ENCODE measurements at regions not wholly inside any gene's neighbourhood (a gene's known extent, or its start where the extent isn't known, plus 50 kb on each side); places are given as distances from the start of the nearest gene placed in this dataset.

DNA sequence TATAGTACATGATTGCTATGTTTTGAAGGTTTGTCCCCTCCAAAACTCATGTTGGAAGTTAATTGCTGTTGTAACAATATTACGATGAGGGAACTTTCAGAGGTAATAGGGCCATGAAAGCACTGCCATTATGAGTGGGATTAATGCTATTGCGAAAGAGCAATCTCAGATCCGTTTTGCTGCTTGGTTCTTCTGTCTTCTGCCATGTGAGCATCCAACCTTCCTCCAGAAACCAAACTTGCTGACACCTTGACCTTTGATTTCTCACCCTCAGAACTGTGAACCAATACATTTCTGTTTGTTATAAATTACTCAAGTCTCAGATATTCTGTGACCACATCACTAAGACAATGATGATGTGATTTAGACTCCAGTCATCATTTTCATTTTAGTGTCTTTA lies 2590.9 kb downstream of the PCDH9 start:
- no peaks in the 10 kb centered on the region for H3K36me3 ChIP-seq (ENCODE audit: control insufficient read depth, insufficient read depth, low read length)
- no peaks in the 10 kb centered on the region for H3K27me3 ChIP-seq (replicated peaks; ENCODE audit: control insufficient read depth, insufficient read depth, low read length)
- no peak for DNase-seq (ENCODE audit: extremely low read depth, insufficient read length)
- TF ChIP-seq, protein P1, sequence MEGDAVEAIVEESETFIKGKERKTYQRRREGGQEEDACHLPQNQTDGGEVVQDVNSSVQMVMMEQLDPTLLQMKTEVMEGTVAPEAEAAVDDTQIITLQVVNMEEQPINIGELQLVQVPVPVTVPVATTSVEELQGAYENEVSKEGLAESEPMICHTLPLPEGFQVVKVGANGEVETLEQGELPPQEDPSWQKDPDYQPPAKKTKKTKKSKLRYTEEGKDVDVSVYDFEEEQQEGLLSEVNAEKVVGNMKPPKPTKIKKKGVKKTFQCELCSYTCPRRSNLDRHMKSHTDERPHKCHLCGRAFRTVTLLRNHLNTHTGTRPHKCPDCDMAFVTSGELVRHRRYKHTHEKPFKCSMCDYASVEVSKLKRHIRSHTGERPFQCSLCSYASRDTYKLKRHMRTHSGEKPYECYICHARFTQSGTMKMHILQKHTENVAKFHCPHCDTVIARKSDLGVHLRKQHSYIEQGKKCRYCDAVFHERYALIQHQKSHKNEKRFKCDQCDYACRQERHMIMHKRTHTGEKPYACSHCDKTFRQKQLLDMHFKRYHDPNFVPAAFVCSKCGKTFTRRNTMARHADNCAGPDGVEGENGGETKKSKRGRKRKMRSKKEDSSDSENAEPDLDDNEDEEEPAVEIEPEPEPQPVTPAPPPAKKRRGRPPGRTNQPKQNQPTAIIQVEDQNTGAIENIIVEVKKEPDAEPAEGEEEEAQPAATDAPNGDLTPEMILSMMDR (IDR thresholded peaks at IDR 0.05; ENCODE audit: insufficient read depth, low read length, poor library complexity, severe bottlenecking): no peak
- no peak overlapping the region for H3K4me3 ChIP-seq (replicated peaks; ENCODE audit: low read depth, low read length)

DNA sequence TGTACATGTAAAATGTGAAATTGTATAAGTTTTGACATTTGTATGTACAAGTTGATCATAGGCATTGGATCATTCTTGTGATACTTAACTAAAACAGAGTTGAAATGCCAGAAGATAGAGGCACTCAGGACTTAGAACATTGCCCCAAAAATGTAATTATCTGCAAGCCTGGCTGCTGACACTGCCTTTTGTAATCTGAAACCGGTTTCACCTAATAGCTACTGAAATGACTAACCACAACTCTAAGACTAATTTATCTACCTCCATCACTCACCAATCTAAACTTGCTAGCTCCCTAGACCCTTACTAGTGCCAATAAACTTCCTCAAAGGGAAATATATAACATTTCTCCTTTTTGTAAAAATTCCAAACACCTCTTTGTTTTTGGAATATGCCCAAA lies 2596.2 kb downstream of the PCDH9 start:
- TF ChIP-seq, protein P1 (IDR thresholded peaks at IDR 0.05; ENCODE audit: insufficient read depth, low read length, poor library complexity, severe bottlenecking): no peak
- H3K4me3 ChIP-seq (replicated peaks; ENCODE audit: low read depth, low read length): no peak overlapping the region
- no peak for DNase-seq (ENCODE audit: extremely low read depth, insufficient read length)
- no peaks in the 10 kb centered on the region for H3K36me3 ChIP-seq (ENCODE audit: control insufficient read depth, insufficient read depth, low read length)
- H3K27me3 ChIP-seq (replicated peaks; ENCODE audit: control insufficient read depth, insufficient read depth, low read length): no peaks in the 10 kb centered on the region

DNA sequence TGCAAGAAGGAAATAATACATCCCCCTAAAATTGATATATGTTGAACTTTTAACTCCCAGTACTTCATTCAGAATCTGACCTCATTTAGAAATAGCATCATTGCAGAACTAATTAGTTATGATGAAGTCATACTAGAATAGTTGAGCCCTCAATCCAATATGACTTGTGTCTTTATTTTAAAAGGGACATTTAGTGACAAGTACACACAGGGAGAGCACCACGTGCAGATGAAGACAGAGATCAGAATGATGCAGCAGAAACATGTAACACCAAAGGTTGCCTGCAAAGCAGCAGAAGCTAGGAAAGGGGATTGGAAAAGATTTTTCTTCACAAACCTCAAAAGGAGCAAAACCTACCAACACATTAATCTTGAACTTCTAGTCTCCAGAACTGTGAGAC lies 2602.5 kb downstream of the PCDH9 start:
- Histone ChIP-seq H3K36me3 (ENCODE audit: control insufficient read depth, insufficient read depth, low read length) (no peaks in the 10 kb centered on the region), H3K4me3 (replicated peaks; ENCODE audit: low read depth, low read length) (no peak overlapping the region), H3K27me3 (replicated peaks; ENCODE audit: control insufficient read depth, insufficient read depth, low read length) (no peaks in the 10 kb centered on the region)
- DNase-seq (ENCODE audit: extremely low read depth, insufficient read length): no peak
- TF ChIP-seq, protein P1 (IDR thresholded peaks at IDR 0.05; ENCODE audit: insufficient read depth, low read length, poor library complexity, severe bottlenecking): no peak

DNA sequence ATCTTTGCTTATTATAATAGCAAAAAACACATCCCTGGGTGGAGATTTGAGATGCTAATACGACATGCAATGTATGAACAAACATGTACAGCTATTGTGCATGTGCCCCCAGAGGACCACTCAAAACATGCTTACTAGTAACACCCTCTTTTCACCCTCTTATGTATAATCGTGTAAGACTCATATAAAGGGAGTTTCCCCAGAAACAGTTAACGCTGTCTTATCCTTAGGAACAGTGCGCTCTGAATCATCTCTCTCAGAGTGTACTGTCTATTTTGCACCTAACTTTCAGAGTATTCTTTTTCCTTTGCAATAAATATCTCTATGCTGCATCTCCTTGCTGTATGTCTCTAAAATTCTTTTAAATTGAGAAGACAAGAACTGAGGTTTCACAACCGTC lies 2604.0 kb downstream of the PCDH9 start:
- H3K27me3 ChIP-seq (replicated peaks; ENCODE audit: control insufficient read depth, insufficient read depth, low read length): no peaks in the 10 kb centered on the region
- H3K4me3 ChIP-seq (replicated peaks; ENCODE audit: low read depth, low read length): no peak overlapping the region
- DNase-seq (ENCODE audit: extremely low read depth, insufficient read length): no peak
- H3K36me3 ChIP-seq (ENCODE audit: control insufficient read depth, insufficient read depth, low read length): no peaks in the 10 kb centered on the region
- TF ChIP-seq, protein P1 (IDR thresholded peaks at IDR 0.05; ENCODE audit: insufficient read depth, low read length, poor library complexity, severe bottlenecking): no peak

DNA sequence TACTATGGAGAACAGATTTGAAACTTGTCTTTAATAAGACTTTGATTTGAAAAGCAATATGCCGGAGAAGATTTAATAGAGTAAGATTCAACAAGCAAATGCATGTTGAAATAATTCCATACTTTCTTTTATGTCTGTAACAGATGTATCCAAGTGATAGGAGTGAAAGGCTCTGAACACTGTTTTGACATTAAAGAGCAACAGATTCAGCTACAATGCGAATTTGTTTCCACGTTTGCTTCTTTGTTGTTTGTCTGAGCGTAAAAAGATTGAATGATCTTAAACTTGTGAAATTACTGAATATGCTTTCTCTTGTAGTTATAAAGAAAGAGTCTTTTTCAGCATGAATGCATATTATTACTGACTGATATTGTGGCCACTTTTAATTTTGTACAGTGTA lies 2612.9 kb downstream of the PCDH9 start:
- H3K4me3 ChIP-seq (replicated peaks; ENCODE audit: low read depth, low read length): no peak overlapping the region
- no peak for DNase-seq (ENCODE audit: extremely low read depth, insufficient read length)
- H3K27me3 ChIP-seq (replicated peaks; ENCODE audit: control insufficient read depth, insufficient read depth, low read length): no peaks in the 10 kb centered on the region
- TF ChIP-seq, protein P1 (IDR thresholded peaks at IDR 0.05; ENCODE audit: insufficient read depth, low read length, poor library complexity, severe bottlenecking): no peak
- H3K36me3 ChIP-seq (ENCODE audit: control insufficient read depth, insufficient read depth, low read length): no peaks in the 10 kb centered on the region

DNA sequence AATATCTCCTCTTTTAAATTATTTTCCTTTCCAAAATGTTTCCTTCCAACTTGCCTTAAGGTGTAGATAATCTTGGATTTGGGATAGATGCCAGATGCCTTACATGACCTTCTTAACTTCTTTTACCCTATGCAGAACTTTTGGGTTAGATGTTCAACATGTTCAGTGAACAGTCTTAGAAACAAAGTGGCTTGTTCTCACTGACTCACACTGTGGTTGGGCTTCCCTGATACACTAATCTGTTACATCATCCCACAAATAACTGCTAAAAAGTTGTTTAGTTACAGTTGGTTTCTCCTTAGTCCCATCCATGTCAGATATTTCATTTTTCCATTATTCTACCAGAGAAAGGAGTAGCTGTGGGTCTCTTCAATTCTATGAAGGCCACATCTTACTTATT lies 2638.2 kb downstream of the PCDH9 start:
- H3K36me3 ChIP-seq (ENCODE audit: control insufficient read depth, insufficient read depth, low read length): no peaks in the 10 kb centered on the region
- no peak overlapping the region for H3K4me3 ChIP-seq (replicated peaks; ENCODE audit: low read depth, low read length)
- DNase-seq (ENCODE audit: extremely low read depth, insufficient read length): no peak
- TF ChIP-seq, protein P1 (IDR thresholded peaks at IDR 0.05; ENCODE audit: insufficient read depth, low read length, poor library complexity, severe bottlenecking): no peak
- H3K27me3 ChIP-seq (replicated peaks; ENCODE audit: control insufficient read depth, insufficient read depth, low read length): no peaks in the 10 kb centered on the region
